Fibroblast of lung (primary cell): ENCODE measurements at regions not wholly inside any gene's neighbourhood (a gene's known extent, or its start where the extent isn't known, plus 50 kb on each side); places are given as distances from the start of the nearest gene placed in this dataset.

Experiments used
- DNase-seq, 2 donors: peaks; one replicate each; pipeline versions ENCODE4 v3.0.0 to v3.0.0-alpha.2; 2010; ENCODE audit warnings: low read depth in 2 of 2
- H2AFZ ChIP-seq: 2 replicates; pipeline ENCODE4 v1.5.1; 2012; ENCODE audit warnings: low read length, control low read depth, inconsistent platforms
- H3K27ac ChIP-seq: 2 replicates; pipeline ENCODE4 v1.5.1; 2011; ENCODE audit warnings: low read length, control low read depth; ENCODE audit not compliant: insufficient read depth
- H3K27me3 ChIP-seq: 2 replicates; pipeline ENCODE4 v1.5.1; 2011; ENCODE audit warnings: mild to moderate bottlenecking, low read length; ENCODE audit not compliant: control insufficient read depth, insufficient read depth
- H3K36me3 ChIP-seq: 2 replicates; pipeline ENCODE4 v1.5.1; 2011; ENCODE audit warnings: low read length; ENCODE audit not compliant: control insufficient read depth, insufficient read depth
- H3K4me1 ChIP-seq: 2 replicates; pipeline ENCODE4 v1.5.1; 2011; ENCODE audit warnings: low read length; ENCODE audit not compliant: control insufficient read depth, insufficient read depth; ENCODE audit errors: extremely low read depth
- H3K4me2 ChIP-seq: 2 replicates; pipeline ENCODE4 v1.5.1; 2011; ENCODE audit warnings: low read length, control low read depth; ENCODE audit not compliant: insufficient read depth; ENCODE audit errors: extremely low read depth
- H3K4me3 ChIP-seq, 4 experiments: fragments of 200-600 bp in 1 of 4; sonication (generic) in 1 of 4; replicated peaks in 1 of 4; 2 replicates each; pipeline ENCODE4 v1.5.1; 2011 to 2016; ENCODE audit warnings: low read length in 4 of 4, low read depth in 3 of 4, mild to moderate bottlenecking in 3 of 4, control low read depth in 2 of 4, inconsistent platforms in 1 of 4, mixed read lengths in 1 of 4; ENCODE audit not compliant: insufficient read depth in 1 of 4; ENCODE audit errors: control extremely low read depth in 1 of 4
- H3K79me2 ChIP-seq: 2 replicates; pipeline ENCODE4 v1.5.1; 2012; ENCODE audit warnings: mild to moderate bottlenecking, low read length, inconsistent platforms; ENCODE audit not compliant: control insufficient read depth, insufficient read depth
- H3K9ac ChIP-seq: 2 replicates; pipeline ENCODE4 v1.5.1; 2011; ENCODE audit warnings: mild to moderate bottlenecking, low read length, control low read depth; ENCODE audit not compliant: insufficient read depth
- H3K9me3 ChIP-seq: 2 replicates; pipeline ENCODE4 v1.5.1; 2012; ENCODE audit warnings: low read depth, low read length; ENCODE audit not compliant: control insufficient read depth, insufficient read depth
- H4K20me1 ChIP-seq: 2 replicates; pipeline ENCODE4 v1.5.1; 2011; ENCODE audit warnings: low read length; ENCODE audit not compliant: control insufficient read depth, insufficient read depth; ENCODE audit errors: extremely low read depth
- EZH2 ChIP-seq: IDR thresholded peaks from 2 replicates; pipeline ENCODE4 v1.5.1; 2012; ENCODE audit warnings: low read length, control low read depth, mild to moderate bottlenecking; ENCODE audit errors: missing control alignments
- TF ChIP-seq, protein P1 (sequence below), 2 donors: IDR thresholded peaks in 1 of 2; conservative IDR thresholded peaks in 1 of 2; 1 replicate in 1 of 2; 2 replicates in 1 of 2; pipeline ENCODE4 v1.5.1; 2011 to 2012; ENCODE audit warnings: low read length in 2 of 2, control low read depth in 1 of 2, inconsistent platforms in 1 of 2, low read depth in 1 of 2, mild to moderate bottlenecking in 1 of 2

GRCh38 chr19:29328586-29328985 is 115.6 kb upstream of the UQCRFS1 start:
- H3K27ac ChIP-seq = no peak overlapping the region
- no peaks in the 10 kb centered on the region for H4K20me1 ChIP-seq
- no peak overlapping the region for H2AFZ ChIP-seq
- H3K9ac ChIP-seq = no peak overlapping the region
- H3K4me1 ChIP-seq = no peaks in the 10 kb centered on the region
- no peaks in the 10 kb centered on the region for H3K79me2 ChIP-seq
- H3K4me3 ChIP-seq = no peak overlapping the region
- H3K27me3 ChIP-seq = no peaks in the 10 kb centered on the region
- no peak for DNase-seq
- H3K9me3 ChIP-seq = no peaks in the 10 kb centered on the region
- no peak for TF ChIP-seq EZH2
- TF ChIP-seq, protein P1, sequence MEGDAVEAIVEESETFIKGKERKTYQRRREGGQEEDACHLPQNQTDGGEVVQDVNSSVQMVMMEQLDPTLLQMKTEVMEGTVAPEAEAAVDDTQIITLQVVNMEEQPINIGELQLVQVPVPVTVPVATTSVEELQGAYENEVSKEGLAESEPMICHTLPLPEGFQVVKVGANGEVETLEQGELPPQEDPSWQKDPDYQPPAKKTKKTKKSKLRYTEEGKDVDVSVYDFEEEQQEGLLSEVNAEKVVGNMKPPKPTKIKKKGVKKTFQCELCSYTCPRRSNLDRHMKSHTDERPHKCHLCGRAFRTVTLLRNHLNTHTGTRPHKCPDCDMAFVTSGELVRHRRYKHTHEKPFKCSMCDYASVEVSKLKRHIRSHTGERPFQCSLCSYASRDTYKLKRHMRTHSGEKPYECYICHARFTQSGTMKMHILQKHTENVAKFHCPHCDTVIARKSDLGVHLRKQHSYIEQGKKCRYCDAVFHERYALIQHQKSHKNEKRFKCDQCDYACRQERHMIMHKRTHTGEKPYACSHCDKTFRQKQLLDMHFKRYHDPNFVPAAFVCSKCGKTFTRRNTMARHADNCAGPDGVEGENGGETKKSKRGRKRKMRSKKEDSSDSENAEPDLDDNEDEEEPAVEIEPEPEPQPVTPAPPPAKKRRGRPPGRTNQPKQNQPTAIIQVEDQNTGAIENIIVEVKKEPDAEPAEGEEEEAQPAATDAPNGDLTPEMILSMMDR (conservative IDR thresholded peaks at IDR 0.05 in 1 of 2, IDR thresholded peaks at IDR 0.05 in 1 of 2; ENCODE audit: low read depth in 1 of 2, low read length in 2 of 2) = no peak
- no peak overlapping the region for H3K4me2 ChIP-seq
- no peaks in the 10 kb centered on the region for H3K36me3 ChIP-seq

DNA sequence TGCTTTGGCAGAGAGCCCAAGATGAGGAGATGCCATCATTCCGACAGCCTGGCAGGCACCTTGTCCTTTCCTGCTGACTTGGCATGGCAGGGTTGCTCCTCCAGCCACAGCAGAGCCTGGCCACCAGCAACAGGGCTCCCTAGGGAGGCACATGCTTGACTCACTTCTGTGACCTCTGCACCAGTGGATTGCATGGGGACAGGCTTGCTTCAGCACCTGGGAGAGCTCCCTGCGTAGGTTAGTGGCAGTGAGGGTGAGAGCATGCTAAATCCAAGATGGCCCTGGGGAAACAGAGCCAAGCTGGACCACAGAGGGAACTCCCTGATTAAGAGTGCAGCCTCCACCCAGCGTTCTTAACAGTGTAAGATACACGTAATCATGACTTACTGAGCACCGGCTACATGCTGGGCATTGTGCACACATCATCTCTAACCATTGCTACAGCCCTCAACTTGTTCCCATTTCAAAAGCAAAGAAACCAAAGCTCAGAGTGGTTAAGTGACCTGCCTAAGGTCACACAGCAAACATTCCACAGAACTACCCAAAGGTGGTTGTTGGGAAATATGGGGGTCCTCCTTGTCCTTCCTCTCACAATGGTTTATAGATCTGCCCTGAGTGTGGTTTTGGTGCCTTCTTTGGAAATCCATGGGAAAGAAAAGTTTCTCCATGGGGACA is 116.6 kb upstream of the UQCRFS1 start:
- Histone ChIP-seq H3K4me1 (no peaks in the 10 kb centered on the region), H3K27ac (no peak overlapping the region), H3K4me3 (no peak overlapping the region), H3K9ac (no peak overlapping the region), H2AFZ (no peak overlapping the region), H3K27me3 (no peaks in the 10 kb centered on the region), H4K20me1 (no peaks in the 10 kb centered on the region), H3K79me2 (no peaks in the 10 kb centered on the region), H3K4me2 (no peak overlapping the region), H3K36me3 (no peaks in the 10 kb centered on the region), H3K9me3 (no peaks in the 10 kb centered on the region)
- TF ChIP-seq EZH2 = no peak
- TF ChIP-seq, protein P1 (conservative IDR thresholded peaks at IDR 0.05 in 1 of 2, IDR thresholded peaks at IDR 0.05 in 1 of 2; ENCODE audit: low read depth in 1 of 2, low read length in 2 of 2) = no peak
- DNase-seq = no peak

- Histone ChIP-seq H4K20me1 (no peaks in the 10 kb centered on the region), H3K4me1 (no peaks in the 10 kb centered on the region), H3K36me3 (no peaks in the 10 kb centered on the region), H3K79me2 (no peaks in the 10 kb centered on the region), H3K4me2 (no peak overlapping the region), H2AFZ (no peak overlapping the region), H3K4me3 (no peak overlapping the region), H3K27ac (no peak overlapping the region), H3K9ac (no peak overlapping the region), H3K27me3 (no peaks in the 10 kb centered on the region), H3K9me3 (no peaks in the 10 kb centered on the region)
- TF ChIP-seq EZH2 = no peak
- TF ChIP-seq, protein P1 (conservative IDR thresholded peaks at IDR 0.05 in 1 of 2, IDR thresholded peaks at IDR 0.05 in 1 of 2; ENCODE audit: low read depth in 1 of 2, low read length in 2 of 2) = no peak
- no peak for DNase-seq
Observed at GRCh38 chr19:29336425-29336824, 123.5 kb upstream of the UQCRFS1 start.
